NT2/D1 (cell line): ENCODE measurements at regions not wholly inside any gene's neighbourhood (a gene's known extent, or its start where the extent isn't known, plus 50 kb on each side); places are given as distances from the start of the nearest gene placed in this dataset.

Source experiments
- SUZ12 ChIP-seq: IDR thresholded peaks from 2 replicates; pipeline ENCODE4 v1.6.1; 2011; ENCODE audit not compliant: insufficient read length, insufficient read depth; ENCODE audit errors: extremely low read depth
- YY1 ChIP-seq: IDR thresholded peaks from 2 replicates; pipeline ENCODE4 v1.6.1; 2011; ENCODE audit not compliant: insufficient read length, insufficient read depth
- ZNF274 ChIP-seq: IDR thresholded peaks from 2 replicates; pipeline ENCODE4 v1.6.1; 2011; ENCODE audit warnings: mild to moderate bottlenecking, low read depth, low read length

- no peak for TF ChIP-seq SUZ12
- no peak for TF ChIP-seq YY1
- no peak for TF ChIP-seq ZNF274
These were observed 180.6 kb upstream of the CHRM2 start for GRCh38 chr7:136687693-136688322.
